Activated CD4-positive, alpha-beta T cell treated with anti-CD3 and anti-CD28 coated beads, Interleukin-2, amount 10 ng/mL, durations not matched to agents 7 days and 5 days (primary cell): ENCODE measurements at regions not wholly inside any gene's neighbourhood (a gene's known extent, or its start where the extent isn't known, plus 50 kb on each side); places are given as distances from the start of the nearest gene placed in this dataset.

Experiments used
- CTCF ChIA-PET: fragments of 350-600 bp; sonication (Branson Sonifier 250); formaldehyde crosslinking; loops from one replicate; lab custom pipeline; 2021; ENCODE audit warnings: antibody characterized with exemption; lab: Charles Lee
- POLR2A ChIA-PET: fragments of 350-600 bp; sonication (Branson Sonifier 250); formaldehyde crosslinking; loops from one replicate; lab custom pipeline; 2021; ENCODE audit warnings: antibody characterized with exemption; lab: Charles Lee
- DNase-seq: peaks from one replicate; pipeline ENCODE4 v3.0.0-alpha.2; 2020
- H3K27ac Mint-ChIP-seq: one replicate; pipeline ENCODE4 v1.8.0; 2021; ENCODE audit warnings: mild to moderate bottlenecking, moderate library complexity, mixed read lengths
- H3K27me3 Mint-ChIP-seq: one replicate; pipeline ENCODE4 v1.8.0; 2021; ENCODE audit warnings: mixed read lengths
- H3K36me3 Mint-ChIP-seq: one replicate; pipeline ENCODE4 v1.8.0; 2021; ENCODE audit warnings: low read depth, mixed read lengths
- H3K4me1 Mint-ChIP-seq: one replicate; pipeline ENCODE4 v1.8.0; 2021; ENCODE audit warnings: mixed read lengths
- H3K4me3 Mint-ChIP-seq: one replicate; pipeline ENCODE4 v1.8.0; 2021; ENCODE audit warnings: mild to moderate bottlenecking, moderate library complexity, mixed read lengths
- H3K9me3 Mint-ChIP-seq: one replicate; pipeline ENCODE4 v1.8.0; 2021; ENCODE audit warnings: mixed read lengths

- Mint-ChIP-seq H3K4me3 (no peak overlapping the region), H3K27ac (no peak overlapping the region), H3K27me3 (no peaks in the 10 kb centered on the region), H3K4me1 (no peaks in the 10 kb centered on the region), H3K36me3 (no peaks in the 10 kb centered on the region), H3K9me3 (no peaks in the 10 kb centered on the region)
- ChIA-PET POLR2A (no interaction called here), CTCF (no interaction called here)
- no peak for DNase-seq
These were observed 839.9 kb downstream of the LTN1 start for GRCh38 chr21:28152732-28153131.

GRCh38 chr21:28151758-28152157 is 840.9 kb downstream of the LTN1 start:
- ChIA-PET CTCF (no interaction called here), POLR2A (no interaction called here)
- Mint-ChIP-seq H3K27ac (no peak overlapping the region), H3K4me3 (no peak overlapping the region), H3K36me3 (no peaks in the 10 kb centered on the region), H3K4me1 (no peaks in the 10 kb centered on the region), H3K9me3 (no peaks in the 10 kb centered on the region), H3K27me3 (no peaks in the 10 kb centered on the region)
- no peak for DNase-seq

GRCh38 chr21:28150778-28151177 is 841.9 kb downstream of the LTN1 start:
- no peak for DNase-seq
- CTCF ChIA-PET = no interaction called here
- Mint-ChIP-seq H3K36me3 (no peaks in the 10 kb centered on the region), H3K27me3 (no peaks in the 10 kb centered on the region), H3K4me3 (no peak overlapping the region), H3K9me3 (no peaks in the 10 kb centered on the region), H3K4me1 (no peaks in the 10 kb centered on the region), H3K27ac (no peak overlapping the region)
- POLR2A ChIA-PET = no interaction called here

- Mint-ChIP-seq H3K9me3 (no peaks in the 10 kb centered on the region), H3K4me1 (no peaks in the 10 kb centered on the region), H3K4me3 (no peak overlapping the region), H3K36me3 (no peaks in the 10 kb centered on the region), H3K27me3 (no peaks in the 10 kb centered on the region), H3K27ac (no peak overlapping the region)
- ChIA-PET POLR2A (no interaction called here), CTCF (interaction anchor here (0.6 kb wide), 1 partner anchor 1168 kb away, joined by 3 read pairs; no protein-coding TSS in a partner anchor)
- DNase-seq = no peak
These were observed 844.1 kb downstream of the LTN1 start for GRCh38 chr21:28148400-28149064.

- Mint-ChIP-seq H3K36me3 (no peaks in the 10 kb centered on the region), H3K4me1 (no peaks in the 10 kb centered on the region), H3K27ac (no peak overlapping the region), H3K9me3 (no peaks in the 10 kb centered on the region), H3K27me3 (no peaks in the 10 kb centered on the region), H3K4me3 (no peak overlapping the region)
- ChIA-PET CTCF (no interaction called here), POLR2A (no interaction called here)
- no peak for DNase-seq
These were observed 848.0 kb downstream of the LTN1 start for GRCh38 chr21:28144653-28145052.

- POLR2A ChIA-PET = no interaction called here
- no peak overlapping the region for H3K27ac Mint-ChIP-seq
- no peaks in the 10 kb centered on the region for H3K4me1 Mint-ChIP-seq
- CTCF ChIA-PET = no interaction called here
- H3K9me3 Mint-ChIP-seq = no peaks in the 10 kb centered on the region
- no peaks in the 10 kb centered on the region for H3K27me3 Mint-ChIP-seq
- H3K4me3 Mint-ChIP-seq = no peak overlapping the region
- no peaks in the 10 kb centered on the region for H3K36me3 Mint-ChIP-seq
- DNase-seq = no peak
These were observed 848.6 kb downstream of the LTN1 start for GRCh38 chr21:28144089-28144488.

- ChIA-PET CTCF (no interaction called here), POLR2A (no interaction called here)
- Mint-ChIP-seq H3K36me3 (no peaks in the 10 kb centered on the region), H3K9me3 (no peaks in the 10 kb centered on the region), H3K27ac (no peak overlapping the region), H3K27me3 (no peaks in the 10 kb centered on the region), H3K4me1 (no peaks in the 10 kb centered on the region), H3K4me3 (no peak overlapping the region)
- DNase-seq = no peak
These were observed 850.0 kb downstream of the LTN1 start for GRCh38 chr21:28142697-28143096.

- POLR2A ChIA-PET = no interaction called here
- H3K27ac Mint-ChIP-seq = no peak overlapping the region
- DNase-seq = no peak
- peaks cover 2% of the 10 kb centered on the region for H3K9me3 Mint-ChIP-seq
- no peaks in the 10 kb centered on the region for H3K27me3 Mint-ChIP-seq
- CTCF ChIA-PET = no interaction called here
- H3K36me3 Mint-ChIP-seq = no peaks in the 10 kb centered on the region
- no peaks in the 10 kb centered on the region for H3K4me1 Mint-ChIP-seq
- no peak overlapping the region for H3K4me3 Mint-ChIP-seq
These were observed 854.4 kb downstream of the LTN1 start for GRCh38 chr21:28138272-28138671.

GRCh38 chr21:28136656-28137255 is 855.9 kb downstream of the LTN1 start:
- CTCF ChIA-PET = no interaction called here
- no peak for DNase-seq
- Mint-ChIP-seq H3K4me1 (no peaks in the 10 kb centered on the region), H3K27me3 (no peaks in the 10 kb centered on the region), H3K4me3 (no peak overlapping the region), H3K9me3 (peaks cover 2% of the 10 kb centered on the region), H3K27ac (no peak overlapping the region), H3K36me3 (no peaks in the 10 kb centered on the region)
- POLR2A ChIA-PET = no interaction called here

- ChIA-PET CTCF (no interaction called here), POLR2A (no interaction called here)
- H3K4me1 Mint-ChIP-seq = no peaks in the 10 kb centered on the region
- H3K9me3 Mint-ChIP-seq = peaks cover 2% of the 10 kb centered on the region
- H3K36me3 Mint-ChIP-seq = no peaks in the 10 kb centered on the region
- no peak overlapping the region for H3K27ac Mint-ChIP-seq
- no peak overlapping the region for H3K4me3 Mint-ChIP-seq
- no peaks in the 10 kb centered on the region for H3K27me3 Mint-ChIP-seq
- DNase-seq = no peak
These were observed 857.0 kb downstream of the LTN1 start for GRCh38 chr21:28135646-28136045.

- no peak for DNase-seq
- Mint-ChIP-seq H3K4me1 (no peaks in the 10 kb centered on the region), H3K4me3 (no peak overlapping the region), H3K36me3 (no peaks in the 10 kb centered on the region), H3K27ac (no peak overlapping the region), H3K9me3 (peaks cover 4% of the 10 kb centered on the region), H3K27me3 (no peaks in the 10 kb centered on the region)
- POLR2A ChIA-PET = no interaction called here
- CTCF ChIA-PET = no interaction called here
These were observed 859.6 kb downstream of the LTN1 start for GRCh38 chr21:28133116-28133515.

GRCh38 chr21:28132713-28133112 is 860.0 kb downstream of the LTN1 start:
- Mint-ChIP-seq H3K36me3 (no peaks in the 10 kb centered on the region), H3K27ac (no peak overlapping the region), H3K9me3 (peaks cover 4% of the 10 kb centered on the region), H3K27me3 (no peaks in the 10 kb centered on the region), H3K4me1 (no peaks in the 10 kb centered on the region), H3K4me3 (no peak overlapping the region)
- ChIA-PET CTCF (no interaction called here), POLR2A (no interaction called here)
- no peak for DNase-seq

- Mint-ChIP-seq H3K4me3 (no peak overlapping the region), H3K27ac (no peak overlapping the region), H3K27me3 (no peaks in the 10 kb centered on the region), H3K4me1 (no peaks in the 10 kb centered on the region), H3K36me3 (no peaks in the 10 kb centered on the region), H3K9me3 (peaks cover 2% of the 10 kb centered on the region)
- DNase-seq = no peak
- CTCF ChIA-PET = no interaction called here
- POLR2A ChIA-PET = no interaction called here
These were observed 865.4 kb downstream of the LTN1 start for GRCh38 chr21:28127175-28127785.
